Prostate gland (tissue), 2 donors: ENCODE measurements at regions not wholly inside any gene's neighbourhood (a gene's known extent, or its start where the extent isn't known, plus 50 kb on each side); places are given as distances from the start of the nearest gene placed in this dataset.
"Not testable (repeated sequence)": the region's sequence is repeated elsewhere in the genome, so short reads cannot be mapped to it uniquely, and the experiment has no call there.

Experiments
- POLR2A ChIP-seq: fragments of 450-650 bp; IDR thresholded peaks from one replicate; pipeline ENCODE4 v1.6.1; 2016; ENCODE audit warnings: antibody characterized with exemption, mild to moderate bottlenecking
- POLR2AphosphoS5 ChIP-seq: sonication (generic); formaldehyde crosslinking; IDR thresholded peaks from one replicate; pipeline ENCODE4 v1.6.1; 2017; ENCODE audit warnings: antibody characterized with exemption
- TF ChIP-seq, protein P1 (sequence below), 4 experiments: fragments of 200-600 bp in 2 of 4; fragments of 450-650 bp in 2 of 4; sonication (generic) in 2 of 4; IDR thresholded peaks; 1 replicate in 3 of 4; 2 replicates in 1 of 4; pipeline ENCODE4 v1.5.1; 2016 to 2019; ENCODE audit warnings: antibody characterized with exemption in 4 of 4, mild to moderate bottlenecking in 2 of 4, moderate library complexity in 2 of 4

DNA sequence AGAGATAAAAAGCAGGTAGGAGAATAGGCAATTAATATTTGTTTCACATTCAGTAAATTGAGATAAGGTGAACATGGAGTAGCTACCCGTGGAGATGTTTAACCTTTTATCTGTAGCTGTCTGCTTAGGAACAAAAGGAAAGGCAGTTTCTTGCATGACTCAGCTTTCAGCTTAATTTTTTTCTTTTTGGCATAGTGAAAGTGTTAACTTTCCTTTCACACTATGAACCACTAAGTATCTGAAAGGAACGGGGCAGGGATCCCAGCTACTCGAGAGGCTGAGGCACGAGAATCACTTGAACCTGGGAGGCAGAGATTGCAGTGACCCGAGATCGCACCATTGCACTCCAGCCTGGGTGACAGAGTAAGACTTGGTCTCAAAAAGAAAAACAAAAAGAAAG lies 176.0 kb downstream of the LACC1 start:
- TF ChIP-seq POLR2A, POLR2AphosphoS5: not testable (repeated sequence)
- TF ChIP-seq, protein P1, sequence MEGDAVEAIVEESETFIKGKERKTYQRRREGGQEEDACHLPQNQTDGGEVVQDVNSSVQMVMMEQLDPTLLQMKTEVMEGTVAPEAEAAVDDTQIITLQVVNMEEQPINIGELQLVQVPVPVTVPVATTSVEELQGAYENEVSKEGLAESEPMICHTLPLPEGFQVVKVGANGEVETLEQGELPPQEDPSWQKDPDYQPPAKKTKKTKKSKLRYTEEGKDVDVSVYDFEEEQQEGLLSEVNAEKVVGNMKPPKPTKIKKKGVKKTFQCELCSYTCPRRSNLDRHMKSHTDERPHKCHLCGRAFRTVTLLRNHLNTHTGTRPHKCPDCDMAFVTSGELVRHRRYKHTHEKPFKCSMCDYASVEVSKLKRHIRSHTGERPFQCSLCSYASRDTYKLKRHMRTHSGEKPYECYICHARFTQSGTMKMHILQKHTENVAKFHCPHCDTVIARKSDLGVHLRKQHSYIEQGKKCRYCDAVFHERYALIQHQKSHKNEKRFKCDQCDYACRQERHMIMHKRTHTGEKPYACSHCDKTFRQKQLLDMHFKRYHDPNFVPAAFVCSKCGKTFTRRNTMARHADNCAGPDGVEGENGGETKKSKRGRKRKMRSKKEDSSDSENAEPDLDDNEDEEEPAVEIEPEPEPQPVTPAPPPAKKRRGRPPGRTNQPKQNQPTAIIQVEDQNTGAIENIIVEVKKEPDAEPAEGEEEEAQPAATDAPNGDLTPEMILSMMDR (IDR thresholded peaks at IDR 0.05), result not testable (repeated sequence)
